GM12878 (cell line): ENCODE measurements at regions not wholly inside any gene's neighbourhood (a gene's known extent, or its start where the extent isn't known, plus 50 kb on each side); places are given as distances from the start of the nearest gene placed in this dataset.

Source experiments
- ATF7 ChIP-seq: fragments of 450-650 bp; IDR thresholded peaks from 2 replicates; pipeline ENCODE4 v1.6.1; 2016; ENCODE audit warnings: low read depth, mild to moderate bottlenecking
- HDGF ChIP-seq: fragments of 450-650 bp; IDR thresholded peaks from 2 replicates; pipeline ENCODE4 v1.6.1; 2016; ENCODE audit warnings: antibody characterized with exemption
- JUNB ChIP-seq: IDR thresholded peaks from 2 replicates; pipeline ENCODE4 v1.6.1; 2016; ENCODE audit warnings: antibody characterized with exemption, mild to moderate bottlenecking
- NFYA ChIP-seq: IDR thresholded peaks from 2 replicates; pipeline ENCODE4 v1.6.1; 2011; ENCODE audit warnings: low read depth, mild to moderate bottlenecking, low read length, improper control_type of control experiment, borderline replicate concordance
- PAX5 ChIP-seq: IDR thresholded peaks from 2 replicates; pipeline ENCODE4 v1.6.1; 2011; ENCODE audit warnings: low read depth, low read length, borderline replicate concordance
- PAX8 ChIP-seq: fragments of 450-650 bp; IDR thresholded peaks from 2 replicates; pipeline ENCODE4 v1.6.1; 2017; ENCODE audit warnings: mild to moderate bottlenecking, moderate library complexity
- POLR2AphosphoS5 ChIP-seq: IDR thresholded peaks from 2 replicates; pipeline ENCODE4 v1.6.1; 2011; ENCODE audit warnings: mild to moderate bottlenecking, low read length, inconsistent platforms
- RUNX3 ChIP-seq: IDR thresholded peaks from 2 replicates; pipeline ENCODE4 v1.6.1; 2012; ENCODE audit warnings: low read length, inconsistent platforms
- SMAD5 ChIP-seq: IDR thresholded peaks from 2 replicates; pipeline ENCODE4 v1.6.1; 2016; ENCODE audit warnings: antibody characterized with exemption, low read depth
- TBL1XR1 ChIP-seq: IDR thresholded peaks from 2 replicates; pipeline ENCODE4 v1.6.1; 2012; ENCODE audit warnings: low read depth, low read length, improper control_type of control experiment
- TCF3 ChIP-seq: IDR thresholded peaks from 2 replicates; pipeline ENCODE4 v1.6.1; 2012; ENCODE audit warnings: low read depth, mild to moderate bottlenecking, low read length, borderline replicate concordance; ENCODE audit not compliant: insufficient read depth
- WRNIP1 ChIP-seq: IDR thresholded peaks from 2 replicates; pipeline ENCODE4 v1.6.1; 2011; ENCODE audit warnings: low read depth, low read length, improper control_type of control experiment, borderline replicate concordance
- YBX1 ChIP-seq: fragments of 450-650 bp; IDR thresholded peaks from 2 replicates; pipeline ENCODE4 v1.6.1; 2016; ENCODE audit warnings: antibody characterized with exemption
- ZNF24 ChIP-seq: fragments of 450-650 bp; IDR thresholded peaks from 2 replicates; pipeline ENCODE4 v1.6.1; 2017; ENCODE audit warnings: antibody characterized with exemption, mild to moderate bottlenecking
- ZSCAN29 ChIP-seq: fragments of 450-650 bp; IDR thresholded peaks from 2 replicates; pipeline ENCODE4 v1.6.1; 2017; ENCODE audit warnings: mild to moderate bottlenecking, moderate library complexity
- TF ChIP-seq, protein P1 (sequence below): fragments of 450-650 bp; formaldehyde crosslinking; IDR thresholded peaks from 2 replicates; pipeline ENCODE4 v1.4.0; 2022; ENCODE audit warnings: mild to moderate bottlenecking, moderate library complexity
- TF ChIP-seq, protein P2 (sequence below): fragments of 450-650 bp; IDR thresholded peaks from 2 replicates; pipeline ENCODE4 v1.6.1; 2014; ENCODE audit warnings: mild to moderate bottlenecking
- TF ChIP-seq, protein P3 (sequence below): fragments of 450-650 bp; conservative IDR thresholded peaks from 2 replicates; pipeline ENCODE4 v1.6.1; 2017; ENCODE audit warnings: mild to moderate bottlenecking, moderate library complexity
- TF ChIP-seq, protein P4 (sequence below): fragments of 450-650 bp; IDR thresholded peaks from 2 replicates; pipeline ENCODE4 v1.6.1; 2016; ENCODE audit warnings: mild to moderate bottlenecking
- TF ChIP-seq, protein P5 (sequence below): fragments of 450-650 bp; IDR thresholded peaks from 2 replicates; pipeline ENCODE4 v1.6.1; 2017; ENCODE audit warnings: mild to moderate bottlenecking, moderate library complexity

DNA sequence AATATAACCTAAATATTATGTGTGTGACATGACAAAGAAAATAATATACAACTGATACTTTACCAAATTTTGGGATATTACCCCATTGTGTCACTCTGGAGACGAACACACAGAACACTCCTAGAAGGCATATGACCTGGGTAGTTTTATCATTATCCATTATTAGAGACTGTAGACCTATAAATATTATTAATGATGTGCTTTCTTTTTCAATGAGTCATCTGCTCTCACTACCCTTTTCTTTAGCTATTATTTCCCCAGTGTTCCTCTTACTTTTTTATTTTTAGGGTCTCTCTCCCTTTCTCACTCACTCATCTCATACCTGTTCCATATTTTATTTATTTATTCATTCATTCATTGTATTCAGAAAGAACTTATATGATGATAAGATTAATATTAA is 143.3 kb upstream of the ITGA4 start (continued):
- TF ChIP-seq, protein P1, sequence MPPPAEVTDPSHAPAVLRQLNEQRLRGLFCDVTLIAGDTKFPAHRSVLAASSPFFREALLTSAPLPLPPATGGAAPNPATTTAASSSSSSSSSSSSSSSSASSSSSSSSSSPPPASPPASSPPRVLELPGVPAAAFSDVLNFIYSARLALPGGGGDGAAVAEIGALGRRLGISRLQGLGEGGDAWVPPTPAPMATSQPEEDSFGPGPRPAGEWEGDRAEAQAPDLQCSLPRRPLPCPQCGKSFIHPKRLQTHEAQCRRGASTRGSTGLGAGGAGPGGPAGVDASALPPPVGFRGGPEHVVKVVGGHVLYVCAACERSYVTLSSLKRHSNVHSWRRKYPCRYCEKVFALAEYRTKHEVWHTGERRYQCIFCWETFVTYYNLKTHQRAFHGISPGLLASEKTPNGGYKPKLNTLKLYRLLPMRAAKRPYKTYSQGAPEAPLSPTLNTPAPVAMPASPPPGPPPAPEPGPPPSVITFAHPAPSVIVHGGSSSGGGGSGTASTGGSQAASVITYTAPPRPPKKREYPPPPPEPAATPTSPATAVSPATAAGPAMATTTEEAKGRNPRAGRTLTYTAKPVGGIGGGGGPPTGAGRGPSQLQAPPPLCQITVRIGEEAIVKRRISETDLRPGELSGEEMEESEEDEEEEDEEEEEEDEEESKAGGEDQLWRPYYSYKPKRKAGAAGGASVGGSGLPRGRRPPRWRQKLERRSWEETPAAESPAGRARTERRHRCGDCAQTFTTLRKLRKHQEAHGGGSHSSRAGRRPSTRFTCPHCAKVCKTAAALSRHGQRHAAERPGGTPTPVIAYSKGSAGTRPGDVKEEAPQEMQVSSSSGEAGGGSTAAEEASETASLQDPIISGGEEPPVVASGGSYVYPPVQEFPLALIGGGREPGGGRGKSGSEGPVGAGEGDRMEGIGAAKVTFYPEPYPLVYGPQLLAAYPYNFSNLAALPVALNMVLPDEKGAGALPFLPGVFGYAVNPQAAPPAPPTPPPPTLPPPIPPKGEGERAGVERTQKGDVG (CRISPR knock-in tag) = no peak
- TF ChIP-seq TCF3 (no peak), JUNB (peak; percentile 73), ZSCAN29 (no peak), WRNIP1 (no peak), TBL1XR1 (no peak), ZNF24 (0 out of 2 replicates have a peak, but pooled peaks have one; percentile 39), POLR2AphosphoS5 (no peak), YBX1 (no peak), NFYA (no peak), ATF7 (peak; percentile 85), PAX8 (no peak), HDGF (no peak), SMAD5 (no peak), PAX5 (no peak), RUNX3 (0 out of 2 replicates have a peak, but pooled peaks have one; percentile 24)
- TF ChIP-seq, protein P2, sequence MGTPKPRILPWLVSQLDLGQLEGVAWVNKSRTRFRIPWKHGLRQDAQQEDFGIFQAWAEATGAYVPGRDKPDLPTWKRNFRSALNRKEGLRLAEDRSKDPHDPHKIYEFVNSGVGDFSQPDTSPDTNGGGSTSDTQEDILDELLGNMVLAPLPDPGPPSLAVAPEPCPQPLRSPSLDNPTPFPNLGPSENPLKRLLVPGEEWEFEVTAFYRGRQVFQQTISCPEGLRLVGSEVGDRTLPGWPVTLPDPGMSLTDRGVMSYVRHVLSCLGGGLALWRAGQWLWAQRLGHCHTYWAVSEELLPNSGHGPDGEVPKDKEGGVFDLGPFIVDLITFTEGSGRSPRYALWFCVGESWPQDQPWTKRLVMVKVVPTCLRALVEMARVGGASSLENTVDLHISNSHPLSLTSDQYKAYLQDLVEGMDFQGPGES = no peak
- TF ChIP-seq, protein P3, sequence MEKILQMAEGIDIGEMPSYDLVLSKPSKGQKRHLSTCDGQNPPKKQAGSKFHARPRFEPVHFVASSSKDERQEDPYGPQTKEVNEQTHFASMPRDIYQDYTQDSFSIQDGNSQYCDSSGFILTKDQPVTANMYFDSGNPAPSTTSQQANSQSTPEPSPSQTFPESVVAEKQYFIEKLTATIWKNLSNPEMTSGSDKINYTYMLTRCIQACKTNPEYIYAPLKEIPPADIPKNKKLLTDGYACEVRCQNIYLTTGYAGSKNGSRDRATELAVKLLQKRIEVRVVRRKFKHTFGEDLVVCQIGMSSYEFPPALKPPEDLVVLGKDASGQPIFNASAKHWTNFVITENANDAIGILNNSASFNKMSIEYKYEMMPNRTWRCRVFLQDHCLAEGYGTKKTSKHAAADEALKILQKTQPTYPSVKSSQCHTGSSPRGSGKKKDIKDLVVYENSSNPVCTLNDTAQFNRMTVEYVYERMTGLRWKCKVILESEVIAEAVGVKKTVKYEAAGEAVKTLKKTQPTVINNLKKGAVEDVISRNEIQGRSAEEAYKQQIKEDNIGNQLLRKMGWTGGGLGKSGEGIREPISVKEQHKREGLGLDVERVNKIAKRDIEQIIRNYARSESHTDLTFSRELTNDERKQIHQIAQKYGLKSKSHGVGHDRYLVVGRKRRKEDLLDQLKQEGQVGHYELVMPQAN = no peak
- TF ChIP-seq, protein P4, sequence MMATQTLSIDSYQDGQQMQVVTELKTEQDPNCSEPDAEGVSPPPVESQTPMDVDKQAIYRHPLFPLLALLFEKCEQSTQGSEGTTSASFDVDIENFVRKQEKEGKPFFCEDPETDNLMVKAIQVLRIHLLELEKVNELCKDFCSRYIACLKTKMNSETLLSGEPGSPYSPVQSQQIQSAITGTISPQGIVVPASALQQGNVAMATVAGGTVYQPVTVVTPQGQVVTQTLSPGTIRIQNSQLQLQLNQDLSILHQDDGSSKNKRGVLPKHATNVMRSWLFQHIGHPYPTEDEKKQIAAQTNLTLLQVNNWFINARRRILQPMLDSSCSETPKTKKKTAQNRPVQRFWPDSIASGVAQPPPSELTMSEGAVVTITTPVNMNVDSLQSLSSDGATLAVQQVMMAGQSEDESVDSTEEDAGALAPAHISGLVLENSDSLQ = no peak
- TF ChIP-seq, protein P5, sequence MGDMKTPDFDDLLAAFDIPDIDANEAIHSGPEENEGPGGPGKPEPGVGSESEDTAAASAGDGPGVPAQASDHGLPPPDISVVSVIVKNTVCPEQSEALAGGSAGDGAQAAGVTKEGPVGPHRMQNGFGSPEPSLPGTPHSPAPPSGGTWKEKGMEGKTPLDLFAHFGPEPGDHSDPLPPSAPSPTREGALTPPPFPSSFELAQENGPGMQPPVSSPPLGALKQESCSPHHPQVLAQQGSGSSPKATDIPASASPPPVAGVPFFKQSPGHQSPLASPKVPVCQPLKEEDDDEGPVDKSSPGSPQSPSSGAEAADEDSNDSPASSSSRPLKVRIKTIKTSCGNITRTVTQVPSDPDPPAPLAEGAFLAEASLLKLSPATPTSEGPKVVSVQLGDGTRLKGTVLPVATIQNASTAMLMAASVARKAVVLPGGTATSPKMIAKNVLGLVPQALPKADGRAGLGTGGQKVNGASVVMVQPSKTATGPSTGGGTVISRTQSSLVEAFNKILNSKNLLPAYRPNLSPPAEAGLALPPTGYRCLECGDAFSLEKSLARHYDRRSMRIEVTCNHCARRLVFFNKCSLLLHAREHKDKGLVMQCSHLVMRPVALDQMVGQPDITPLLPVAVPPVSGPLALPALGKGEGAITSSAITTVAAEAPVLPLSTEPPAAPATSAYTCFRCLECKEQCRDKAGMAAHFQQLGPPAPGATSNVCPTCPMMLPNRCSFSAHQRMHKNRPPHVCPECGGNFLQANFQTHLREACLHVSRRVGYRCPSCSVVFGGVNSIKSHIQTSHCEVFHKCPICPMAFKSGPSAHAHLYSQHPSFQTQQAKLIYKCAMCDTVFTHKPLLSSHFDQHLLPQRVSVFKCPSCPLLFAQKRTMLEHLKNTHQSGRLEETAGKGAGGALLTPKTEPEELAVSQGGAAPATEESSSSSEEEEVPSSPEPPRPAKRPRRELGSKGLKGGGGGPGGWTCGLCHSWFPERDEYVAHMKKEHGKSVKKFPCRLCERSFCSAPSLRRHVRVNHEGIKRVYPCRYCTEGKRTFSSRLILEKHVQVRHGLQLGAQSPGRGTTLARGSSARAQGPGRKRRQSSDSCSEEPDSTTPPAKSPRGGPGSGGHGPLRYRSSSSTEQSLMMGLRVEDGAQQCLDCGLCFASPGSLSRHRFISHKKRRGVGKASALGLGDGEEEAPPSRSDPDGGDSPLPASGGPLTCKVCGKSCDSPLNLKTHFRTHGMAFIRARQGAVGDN = no peak
